ENCODE measurements at regions not wholly inside any gene's neighbourhood (a gene's known extent, or its start where the extent isn't known, plus 50 kb on each side); places are given as distances from the start of the nearest gene placed in this dataset.

DNA sequence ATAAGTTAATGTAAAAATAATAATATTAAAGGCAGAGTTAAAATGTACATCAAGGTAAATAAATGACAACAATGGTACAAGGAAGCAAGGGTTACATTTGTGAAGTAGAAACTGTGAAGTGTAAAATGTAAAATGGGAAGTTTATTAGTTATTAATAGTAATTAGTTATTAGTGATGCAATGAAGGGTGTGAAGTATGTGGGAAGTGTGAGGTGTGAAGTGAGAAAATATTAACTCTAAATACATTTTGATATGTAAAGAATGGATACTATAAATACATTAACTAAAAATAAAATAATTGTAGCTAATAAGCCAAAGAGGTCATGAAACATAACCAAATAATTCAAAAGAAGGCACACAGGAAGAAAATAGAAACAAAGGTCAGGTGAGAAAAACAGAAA is 316.4 kb downstream of the GBA3 start:
- Histone ChIP-seq H4K20me1 (ENCODE audit: insufficient read depth, low read length) (no peaks in the 10 kb centered on the region), H3K27me3 (replicated peaks; ENCODE audit: insufficient read depth, low read length) (no peaks in the 10 kb centered on the region), H3K9me2 (replicated peaks; ENCODE audit: insufficient read depth, low read length) (no peaks in the 10 kb centered on the region), H3K9ac (ENCODE audit: low read length) (no peak overlapping the region), H2AFZ (ENCODE audit: low read length) (no peak overlapping the region), H3K36me3 (replicated peaks; ENCODE audit: insufficient read depth, low read length) (no peaks in the 10 kb centered on the region), H3K79me2 (ENCODE audit: low read length) (no peaks in the 10 kb centered on the region), H3K4me3 (ENCODE audit: low read length) (no peak overlapping the region), H3F3A (ENCODE audit: insufficient read depth, low read length) (no peaks in the 10 kb centered on the region), H3K4me2 (ENCODE audit: low read depth, low read length) (no peak overlapping the region), H3K4me1 (ENCODE audit: low read length) (no peaks in the 10 kb centered on the region), H3K9me3 (replicated peaks; ENCODE audit: insufficient read depth, low read length) (no peaks in the 10 kb centered on the region), H3K27ac (ENCODE audit: low read length) (no peak overlapping the region)
- TF ChIP-seq EZH2 (optimal IDR thresholded peaks at IDR 0.05; ENCODE audit: low read depth, low read length) (no peak), EZH2phosphoT487 (IDR thresholded peaks at IDR 0.05; ENCODE audit: low read length) (no peak), CTCF (IDR thresholded peaks at IDR 0.05; ENCODE audit: low read length) (no peak)
- DNase-seq, result no peak

DNA sequence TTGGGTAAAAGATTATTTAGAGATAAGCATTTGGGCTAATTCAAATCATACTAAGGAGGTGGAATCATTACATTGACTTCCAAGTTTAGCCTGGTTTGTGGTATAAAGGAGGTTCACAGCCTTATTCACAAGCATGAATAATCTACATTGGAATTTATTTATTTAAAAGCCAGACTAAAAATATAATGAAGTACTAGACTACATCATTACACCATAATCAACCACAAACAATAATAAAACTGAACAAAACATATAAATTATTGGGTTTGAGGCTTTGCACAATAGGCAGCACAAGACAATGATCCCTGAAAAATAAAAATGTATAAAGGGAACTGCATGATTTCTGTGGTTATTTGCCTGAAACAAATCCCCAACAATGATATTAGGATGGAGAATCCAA is 314.0 kb downstream of the GBA3 start:
- Histone ChIP-seq H3K36me3 (replicated peaks; ENCODE audit: insufficient read depth, low read length) (no peaks in the 10 kb centered on the region), H4K20me1 (ENCODE audit: insufficient read depth, low read length) (no peaks in the 10 kb centered on the region), H3K4me1 (ENCODE audit: low read length) (no peaks in the 10 kb centered on the region), H3F3A (ENCODE audit: insufficient read depth, low read length) (no peaks in the 10 kb centered on the region), H3K9me3 (replicated peaks; ENCODE audit: insufficient read depth, low read length) (no peaks in the 10 kb centered on the region), H3K79me2 (ENCODE audit: low read length) (no peaks in the 10 kb centered on the region), H3K27ac (ENCODE audit: low read length) (no peak overlapping the region), H3K9ac (ENCODE audit: low read length) (no peak overlapping the region), H2AFZ (ENCODE audit: low read length) (no peak overlapping the region), H3K4me3 (ENCODE audit: low read length) (no peak overlapping the region), H3K27me3 (replicated peaks; ENCODE audit: insufficient read depth, low read length) (no peaks in the 10 kb centered on the region), H3K4me2 (ENCODE audit: low read depth, low read length) (no peak overlapping the region), H3K9me2 (replicated peaks; ENCODE audit: insufficient read depth, low read length) (no peaks in the 10 kb centered on the region)
- no peak for TF ChIP-seq CTCF (IDR thresholded peaks at IDR 0.05; ENCODE audit: low read length)
- TF ChIP-seq EZH2 (optimal IDR thresholded peaks at IDR 0.05; ENCODE audit: low read depth, low read length), result no peak
- TF ChIP-seq EZH2phosphoT487 (IDR thresholded peaks at IDR 0.05; ENCODE audit: low read length), result no peak
- no peak for DNase-seq

DNA sequence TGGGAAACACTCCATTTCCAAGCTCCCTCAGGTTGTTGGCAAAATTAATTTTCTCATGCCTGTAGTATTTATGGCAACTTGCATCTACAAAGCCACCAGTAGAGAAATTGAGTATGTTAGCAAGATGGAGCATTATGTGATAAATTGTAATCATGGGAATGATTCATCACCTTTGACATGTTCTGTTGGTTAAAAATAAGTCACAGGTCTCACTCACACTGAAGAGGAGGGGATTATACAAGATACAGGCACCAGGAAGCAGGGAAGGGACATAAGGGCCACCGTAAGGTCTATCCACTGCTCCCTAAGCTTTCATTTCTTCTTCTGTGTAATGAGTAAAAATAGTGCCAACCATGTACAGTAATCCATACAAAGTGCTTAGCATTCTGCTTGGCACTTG is 313.0 kb downstream of the GBA3 start:
- Histone ChIP-seq H3K9me2 (replicated peaks; ENCODE audit: insufficient read depth, low read length) (no peaks in the 10 kb centered on the region), H3K79me2 (ENCODE audit: low read length) (no peaks in the 10 kb centered on the region)

More for the DNA sequence above, 313.0 kb downstream of the GBA3 start:
- Histone ChIP-seq H3K4me2 (ENCODE audit: low read depth, low read length) (no peak overlapping the region), H3K9me3 (replicated peaks; ENCODE audit: insufficient read depth, low read length) (no peaks in the 10 kb centered on the region), H2AFZ (ENCODE audit: low read length) (no peak overlapping the region), H3K36me3 (replicated peaks; ENCODE audit: insufficient read depth, low read length) (no peaks in the 10 kb centered on the region), H3K27ac (ENCODE audit: low read length) (no peak overlapping the region), H3K4me3 (ENCODE audit: low read length) (no peak overlapping the region), H3K9ac (ENCODE audit: low read length) (no peak overlapping the region), H3K4me1 (ENCODE audit: low read length) (no peaks in the 10 kb centered on the region), H3K27me3 (replicated peaks; ENCODE audit: insufficient read depth, low read length) (no peaks in the 10 kb centered on the region), H4K20me1 (ENCODE audit: insufficient read depth, low read length) (no peaks in the 10 kb centered on the region), H3F3A (ENCODE audit: insufficient read depth, low read length) (no peaks in the 10 kb centered on the region)
- TF ChIP-seq EZH2 (optimal IDR thresholded peaks at IDR 0.05; ENCODE audit: low read depth, low read length) (no peak), CTCF (IDR thresholded peaks at IDR 0.05; ENCODE audit: low read length) (no peak), EZH2phosphoT487 (IDR thresholded peaks at IDR 0.05; ENCODE audit: low read length) (no peak)
- DNase-seq, result no peak
